MM.1S (cell line): ENCODE measurements at regions not wholly inside any gene's neighbourhood (a gene's known extent, or its start where the extent isn't known, plus 50 kb on each side); places are given as distances from the start of the nearest gene placed in this dataset.

Experiments
- DNase-seq: peaks from one replicate; pipeline ENCODE4 v3.0.0-alpha.2; 2015
- H2AFZ ChIP-seq: fragments of 300-600 bp; sonication (generic); 2 replicates; pipeline ENCODE4 v1.6.0; 2016; ENCODE audit warnings: antibody characterized with exemption, low read length
- H3F3A ChIP-seq: fragments of 300-600 bp; sonication (generic); 2 replicates; pipeline ENCODE4 v1.6.1; 2016; ENCODE audit warnings: mild to moderate bottlenecking, antibody characterized with exemption, low read length, moderate library complexity, mixed read lengths; ENCODE audit not compliant: insufficient read depth
- H3K27ac ChIP-seq: fragments of 300-600 bp; sonication (generic); 2 replicates; pipeline ENCODE4 v1.5.1; 2016; ENCODE audit warnings: mild to moderate bottlenecking, low read length
- H3K27me3 ChIP-seq: fragments of 300-600 bp; sonication (generic); replicated peaks from 2 replicates; pipeline ENCODE4 v1.6.0; 2016; ENCODE audit warnings: low read length; ENCODE audit not compliant: insufficient read depth
- H3K36me3 ChIP-seq: fragments of 300-600 bp; sonication (generic); replicated peaks from 2 replicates; pipeline ENCODE4 v1.6.1; 2016; ENCODE audit warnings: mild to moderate bottlenecking, low read length, mixed read lengths; ENCODE audit not compliant: insufficient read depth
- H3K4me1 ChIP-seq: fragments of 300-600 bp; sonication (generic); 2 replicates; pipeline ENCODE4 v1.6.1; 2016; ENCODE audit warnings: low read length, mixed read lengths
- H3K4me2 ChIP-seq: fragments of 300-600 bp; sonication (generic); 2 replicates; pipeline ENCODE4 v1.6.0; 2016; ENCODE audit warnings: low read depth, low read length
- H3K4me3 ChIP-seq: fragments of 300-600 bp; sonication (generic); 2 replicates; pipeline ENCODE4 v1.5.1; 2016; ENCODE audit warnings: low read length, mixed read lengths
- H3K79me2 ChIP-seq: fragments of 300-600 bp; sonication (generic); 2 replicates; pipeline ENCODE4 v1.6.1; 2016; ENCODE audit warnings: mixed run types, low read length, mixed read lengths
- H3K9ac ChIP-seq: fragments of 300-600 bp; sonication (generic); 2 replicates; pipeline ENCODE4 v1.6.1; 2016; ENCODE audit warnings: low read length, mixed read lengths
- H3K9me2 ChIP-seq: fragments of 300-600 bp; sonication (generic); replicated peaks from 2 replicates; pipeline ENCODE4 v1.6.1; 2016; ENCODE audit warnings: mild to moderate bottlenecking, low read length, mixed read lengths; ENCODE audit not compliant: insufficient read depth
- H3K9me3 ChIP-seq: fragments of 300-600 bp; sonication (generic); replicated peaks from 2 replicates; pipeline ENCODE4 v1.6.1; 2016; ENCODE audit warnings: mild to moderate bottlenecking, low read length, mixed read lengths; ENCODE audit not compliant: insufficient read depth
- H4K20me1 ChIP-seq: fragments of 300-600 bp; sonication (generic); 2 replicates; pipeline ENCODE4 v1.6.1; 2016; ENCODE audit warnings: mild to moderate bottlenecking, low read length, moderate library complexity, mixed read lengths; ENCODE audit not compliant: insufficient read depth
- EZH2 ChIP-seq: fragments of 300-600 bp; sonication (generic); optimal IDR thresholded peaks from 2 replicates; pipeline ENCODE3; 2017; ENCODE audit warnings: low read depth, mild to moderate bottlenecking, antibody characterized with exemption, low read length, mixed read lengths
- EZH2phosphoT487 ChIP-seq: fragments of 300-600 bp; sonication (generic); IDR thresholded peaks from 2 replicates; pipeline ENCODE4 v1.6.1; 2018; ENCODE audit warnings: antibody characterized with exemption, low read length
- TF ChIP-seq, protein P1 (sequence below): fragments of 300-600 bp; sonication (generic); IDR thresholded peaks from 2 replicates; pipeline ENCODE4 v1.5.1; 2016; ENCODE audit warnings: antibody characterized with exemption, low read length, mixed read lengths

DNA sequence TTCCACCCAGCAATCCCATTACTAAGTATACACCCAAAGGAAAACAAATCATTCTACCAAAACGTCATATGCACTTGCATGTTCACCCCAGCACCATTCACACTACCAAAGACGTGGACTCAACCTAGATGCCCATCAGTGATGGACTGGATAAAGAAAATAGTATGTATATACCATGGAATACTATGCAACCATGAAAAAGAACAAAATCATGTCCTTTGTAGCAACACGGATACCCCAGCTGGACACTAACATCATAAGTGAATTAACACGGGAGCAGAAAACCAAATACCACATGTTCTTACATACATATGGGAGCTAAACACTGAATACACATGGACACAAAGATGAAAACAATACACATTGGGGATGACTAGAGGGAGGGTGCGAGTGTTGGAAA is 309.1 kb upstream of the KLF3 start:
- no peak overlapping the region for H3K9ac ChIP-seq

DNA sequence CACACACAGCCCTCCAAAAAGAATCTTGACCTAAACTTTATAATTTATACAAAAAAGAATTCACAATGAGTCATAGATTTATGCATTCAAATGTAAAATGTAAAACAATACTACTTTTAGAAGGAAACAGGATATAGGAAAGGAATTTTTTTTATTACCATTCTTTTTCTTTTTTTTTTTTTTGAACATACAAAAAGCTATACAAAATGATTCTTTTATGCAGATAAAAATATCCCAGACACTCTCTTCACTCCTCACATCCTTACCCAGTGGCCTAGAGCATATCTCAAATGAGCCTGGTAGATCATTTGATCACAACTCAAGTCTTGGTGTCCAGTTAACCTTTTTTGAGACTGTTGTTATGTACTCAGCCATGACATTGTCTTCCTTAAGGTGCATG is 307.3 kb upstream of the KLF3 start:
- Histone ChIP-seq H3K79me2 (no peaks in the 10 kb centered on the region), H3K9me3 (no peaks in the 10 kb centered on the region), H4K20me1 (no peaks in the 10 kb centered on the region), H2AFZ (no peak overlapping the region), H3K9ac (no peak overlapping the region), H3K4me1 (no peaks in the 10 kb centered on the region), H3K9me2 (no peaks in the 10 kb centered on the region), H3K36me3 (no peaks in the 10 kb centered on the region), H3K4me2 (no peak overlapping the region), H3K4me3 (no peak overlapping the region), H3F3A (no peaks in the 10 kb centered on the region), H3K27ac (no peak overlapping the region), H3K27me3 (no peaks in the 10 kb centered on the region)
- no peak for TF ChIP-seq EZH2
- TF ChIP-seq EZH2phosphoT487, result no peak
- TF ChIP-seq, protein P1, sequence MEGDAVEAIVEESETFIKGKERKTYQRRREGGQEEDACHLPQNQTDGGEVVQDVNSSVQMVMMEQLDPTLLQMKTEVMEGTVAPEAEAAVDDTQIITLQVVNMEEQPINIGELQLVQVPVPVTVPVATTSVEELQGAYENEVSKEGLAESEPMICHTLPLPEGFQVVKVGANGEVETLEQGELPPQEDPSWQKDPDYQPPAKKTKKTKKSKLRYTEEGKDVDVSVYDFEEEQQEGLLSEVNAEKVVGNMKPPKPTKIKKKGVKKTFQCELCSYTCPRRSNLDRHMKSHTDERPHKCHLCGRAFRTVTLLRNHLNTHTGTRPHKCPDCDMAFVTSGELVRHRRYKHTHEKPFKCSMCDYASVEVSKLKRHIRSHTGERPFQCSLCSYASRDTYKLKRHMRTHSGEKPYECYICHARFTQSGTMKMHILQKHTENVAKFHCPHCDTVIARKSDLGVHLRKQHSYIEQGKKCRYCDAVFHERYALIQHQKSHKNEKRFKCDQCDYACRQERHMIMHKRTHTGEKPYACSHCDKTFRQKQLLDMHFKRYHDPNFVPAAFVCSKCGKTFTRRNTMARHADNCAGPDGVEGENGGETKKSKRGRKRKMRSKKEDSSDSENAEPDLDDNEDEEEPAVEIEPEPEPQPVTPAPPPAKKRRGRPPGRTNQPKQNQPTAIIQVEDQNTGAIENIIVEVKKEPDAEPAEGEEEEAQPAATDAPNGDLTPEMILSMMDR, result no peak
- DNase-seq, result no peak

More for the DNA sequence above, 309.1 kb upstream of the KLF3 start:
- H3F3A ChIP-seq, result no peaks in the 10 kb centered on the region
- DNase-seq, result no peak
- no peak overlapping the region for H3K4me2 ChIP-seq
- no peak overlapping the region for H3K27ac ChIP-seq
- H4K20me1 ChIP-seq, result no peaks in the 10 kb centered on the region
- no peaks in the 10 kb centered on the region for H3K9me3 ChIP-seq
- H3K9me2 ChIP-seq, result no peaks in the 10 kb centered on the region
- no peak for TF ChIP-seq EZH2
- TF ChIP-seq EZH2phosphoT487, result no peak
- TF ChIP-seq, protein P1, result no peak
- no peak overlapping the region for H2AFZ ChIP-seq
- no peaks in the 10 kb centered on the region for H3K36me3 ChIP-seq
- no peaks in the 10 kb centered on the region for H3K79me2 ChIP-seq
- no peaks in the 10 kb centered on the region for H3K4me1 ChIP-seq
- H3K27me3 ChIP-seq, result no peaks in the 10 kb centered on the region
- no peak overlapping the region for H3K4me3 ChIP-seq

DNA sequence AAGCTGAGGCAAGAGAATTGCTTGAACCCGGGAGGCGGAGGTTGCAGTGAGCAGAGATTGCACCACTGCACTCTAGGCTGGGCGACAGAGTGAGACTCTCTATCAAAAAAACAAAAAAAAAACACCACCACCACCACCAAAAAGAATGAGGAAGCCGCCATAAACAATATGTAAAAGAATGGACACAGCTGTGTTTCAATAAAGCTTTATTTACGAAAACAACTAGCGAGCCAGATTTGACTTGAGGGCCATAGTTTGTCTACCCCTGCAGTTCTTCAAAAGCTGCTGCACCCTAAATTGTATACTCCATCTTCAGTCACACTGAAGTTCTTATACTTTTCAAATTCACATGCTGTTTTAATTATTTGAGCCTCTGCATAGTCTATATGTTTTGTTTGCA is 306.5 kb upstream of the KLF3 start:
- Histone ChIP-seq H2AFZ (no peak overlapping the region), H3K9me3 (no peaks in the 10 kb centered on the region), H3K9me2 (no peaks in the 10 kb centered on the region), H3K4me1 (no peaks in the 10 kb centered on the region), H3K36me3 (no peaks in the 10 kb centered on the region), H3K4me3 (no peak overlapping the region), H3K4me2 (no peak overlapping the region), H3K27me3 (no peaks in the 10 kb centered on the region), H3K9ac (no peak overlapping the region), H4K20me1 (no peaks in the 10 kb centered on the region), H3F3A (no peaks in the 10 kb centered on the region), H3K27ac (no peak overlapping the region), H3K79me2 (no peaks in the 10 kb centered on the region)
- DNase-seq, result no peak
- TF ChIP-seq EZH2, result no peak
- TF ChIP-seq EZH2phosphoT487, result no peak
- TF ChIP-seq, protein P1, result no peak

DNA sequence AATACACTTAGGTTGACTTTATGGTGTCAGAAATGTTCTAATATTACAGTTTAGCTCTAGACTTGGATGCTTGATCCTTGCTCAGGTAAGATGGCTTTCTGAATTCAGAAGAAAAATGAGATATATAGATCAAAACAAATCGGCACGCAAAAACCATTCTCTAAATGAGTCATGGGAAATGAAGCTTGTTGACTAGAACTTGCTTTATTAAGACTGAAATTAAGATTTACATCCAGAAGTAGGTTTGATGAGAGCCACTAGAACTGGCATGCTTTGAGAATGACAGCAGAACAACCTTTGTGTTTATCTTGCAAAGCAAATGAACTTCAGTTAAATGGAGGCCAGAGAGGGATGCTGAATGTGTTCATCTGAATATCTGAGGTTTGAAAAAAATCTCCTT is 304.9 kb upstream of the KLF3 start:
- no peaks in the 10 kb centered on the region for H3K4me1 ChIP-seq
- H3K4me2 ChIP-seq, result no peak overlapping the region
- H3F3A ChIP-seq, result no peaks in the 10 kb centered on the region
- H3K27me3 ChIP-seq, result no peaks in the 10 kb centered on the region
- no peaks in the 10 kb centered on the region for H4K20me1 ChIP-seq
- H3K9me3 ChIP-seq, result no peaks in the 10 kb centered on the region
- H3K9ac ChIP-seq, result no peak overlapping the region
- H3K36me3 ChIP-seq, result no peaks in the 10 kb centered on the region
- H3K9me2 ChIP-seq, result no peaks in the 10 kb centered on the region
- TF ChIP-seq EZH2phosphoT487 (no peak), EZH2 (no peak)
- TF ChIP-seq, protein P1, result no peak
- no peaks in the 10 kb centered on the region for H3K79me2 ChIP-seq
- no peak overlapping the region for H3K27ac ChIP-seq
- H2AFZ ChIP-seq, result no peak overlapping the region
- DNase-seq, result no peak
- H3K4me3 ChIP-seq, result no peak overlapping the region
